ENCODE measurements at regions not wholly inside any gene's neighbourhood (a gene's known extent, or its start where the extent isn't known, plus 50 kb on each side); places are given as distances from the start of the nearest gene placed in this dataset.
"Not testable (repeated sequence)": the region's sequence is repeated elsewhere in the genome, so short reads cannot be mapped to it uniquely, and the experiment has no call there.

GRCh38 chr15:69703532-69704187, 251.0 kb downstream of the RPLP1 start:
- in situ Hi-C loops (cut with HindIII; ENCODE audit: low pct_unique_long_range_greater_than_20kb, low sequenced_read_pairs), result no loop called here

GRCh38 chr15:69704229-69704628, 251.6 kb downstream of the RPLP1 start:
- DNase-seq (ENCODE audit: low read depth), result no peak
- in situ Hi-C loops (cut with HindIII; ENCODE audit: low pct_unique_long_range_greater_than_20kb, low sequenced_read_pairs), result no loop called here

More at GRCh38 chr15:69703532-69704187, 251.0 kb downstream of the RPLP1 start:
- DNase-seq (ENCODE audit: low read depth), result no peak

- in situ Hi-C loops (cut with HindIII; ENCODE audit: low pct_unique_long_range_greater_than_20kb, low sequenced_read_pairs), result no loop called here
- DNase-seq (ENCODE audit: low read depth), result no peak
These were observed 252.1 kb downstream of the RPLP1 start for GRCh38 chr15:69704700-69705099.

GRCh38 chr15:69706353-69707097, 253.9 kb downstream of the RPLP1 start:
- DNase-seq (ENCODE audit: low read depth), result no peak
- in situ Hi-C loops (cut with HindIII; ENCODE audit: low pct_unique_long_range_greater_than_20kb, low sequenced_read_pairs), result no loop called here

GRCh38 chr15:69707241-69707640, 254.6 kb downstream of the RPLP1 start:
- in situ Hi-C loops (cut with HindIII; ENCODE audit: low pct_unique_long_range_greater_than_20kb, low sequenced_read_pairs); DNase-seq (ENCODE audit: low read depth): not testable (repeated sequence)

GRCh38 chr15:69708436-69709122, 256.0 kb downstream of the RPLP1 start:
- in situ Hi-C loops (cut with HindIII; ENCODE audit: low pct_unique_long_range_greater_than_20kb, low sequenced_read_pairs); DNase-seq (ENCODE audit: low read depth): not testable (repeated sequence)

GRCh38 chr15:69712991-69713390, 260.4 kb downstream of the RPLP1 start:
- in situ Hi-C loops (cut with HindIII; ENCODE audit: low pct_unique_long_range_greater_than_20kb, low sequenced_read_pairs), result no loop called here
- DNase-seq (ENCODE audit: low read depth), result no peak

GRCh38 chr15:69713726-69714559, 261.3 kb downstream of the RPLP1 start:
- in situ Hi-C loops (cut with HindIII; ENCODE audit: low pct_unique_long_range_greater_than_20kb, low sequenced_read_pairs), result no loop called here

GRCh38 chr15:69715210-69715609, 262.6 kb downstream of the RPLP1 start:
- DNase-seq (ENCODE audit: low read depth), result no peak
- in situ Hi-C loops (cut with HindIII; ENCODE audit: low pct_unique_long_range_greater_than_20kb, low sequenced_read_pairs), result no loop called here

More at GRCh38 chr15:69713726-69714559, 261.3 kb downstream of the RPLP1 start:
- DNase-seq (ENCODE audit: low read depth), result no peak

GRCh38 chr15:69718436-69718835, 265.8 kb downstream of the RPLP1 start:
- in situ Hi-C loops (cut with HindIII; ENCODE audit: low pct_unique_long_range_greater_than_20kb, low sequenced_read_pairs), result no loop called here
- DNase-seq (ENCODE audit: low read depth), result no peak

- DNase-seq (ENCODE audit: low read depth), result no peak
- in situ Hi-C loops (cut with HindIII; ENCODE audit: low pct_unique_long_range_greater_than_20kb, low sequenced_read_pairs), result no loop called here
These were observed 266.3 kb downstream of the RPLP1 start for GRCh38 chr15:69718916-69719315.

GRCh38 chr15:69719527-69720240, 267.1 kb downstream of the RPLP1 start:
- DNase-seq (ENCODE audit: low read depth), result no peak
- in situ Hi-C loops (cut with HindIII; ENCODE audit: low pct_unique_long_range_greater_than_20kb, low sequenced_read_pairs), result no loop called here

GRCh38 chr15:69720536-69720935, 267.9 kb downstream of the RPLP1 start:
- no peak for DNase-seq (ENCODE audit: low read depth)
- in situ Hi-C loops (cut with HindIII; ENCODE audit: low pct_unique_long_range_greater_than_20kb, low sequenced_read_pairs), result no loop called here

GRCh38 chr15:69722924-69723323, 270.3 kb downstream of the RPLP1 start:
- in situ Hi-C loops (cut with HindIII; ENCODE audit: low pct_unique_long_range_greater_than_20kb, low sequenced_read_pairs), result no loop called here
- DNase-seq (ENCODE audit: low read depth), result no peak

GRCh38 chr15:69723404-69724096, 270.9 kb downstream of the RPLP1 start:
- in situ Hi-C loops (cut with HindIII; ENCODE audit: low pct_unique_long_range_greater_than_20kb, low sequenced_read_pairs), result no loop called here
- DNase-seq (ENCODE audit: low read depth), result no peak

- in situ Hi-C loops (cut with HindIII; ENCODE audit: low pct_unique_long_range_greater_than_20kb, low sequenced_read_pairs), result no loop called here
- DNase-seq (ENCODE audit: low read depth), result no peak
These were observed 271.7 kb downstream of the RPLP1 start for GRCh38 chr15:69724333-69724732.

GRCh38 chr15:69725275-69725674, 272.7 kb downstream of the RPLP1 start:
- in situ Hi-C loops (cut with HindIII; ENCODE audit: low pct_unique_long_range_greater_than_20kb, low sequenced_read_pairs), result no loop called here
- DNase-seq (ENCODE audit: low read depth), result no peak

All from Caki2 (cell line).